Endodermal cell (in vitro differentiated cells): ENCODE measurements at regions not wholly inside any gene's neighbourhood (a gene's known extent, or its start where the extent isn't known, plus 50 kb on each side); places are given as distances from the start of the nearest gene placed in this dataset.
A peak's percentile ranks its signal among the peaks of the same experiment; 100 is the strongest.

Source experiments
- DNase-seq: peaks from one replicate; pipeline ENCODE4 v3.0.0-alpha.2; 2017
- H3K27ac ChIP-seq: 2 replicates; pipeline ENCODE4 v1.5.1; 2013; ENCODE audit warnings: mild to moderate bottlenecking, low read depth, low read length, moderate library complexity
- H3K27me3 ChIP-seq: 2 replicates; pipeline ENCODE4 v1.6.1; 2013; ENCODE audit warnings: mild to moderate bottlenecking, low read length, moderate library complexity; ENCODE audit not compliant: insufficient read depth, control insufficient read depth, poor library complexity, severe bottlenecking
- H3K36me3 ChIP-seq: 2 replicates; pipeline ENCODE4 v1.7.0; 2013; ENCODE audit warnings: mild to moderate bottlenecking, low read length, moderate library complexity; ENCODE audit not compliant: control insufficient read depth, insufficient read depth
- H3K4me1 ChIP-seq: one replicate; pipeline ENCODE4 v1.7.0; 2013; ENCODE audit warnings: low read length; ENCODE audit not compliant: control insufficient read depth, insufficient read depth
- H3K4me3 ChIP-seq: 2 replicates; pipeline ENCODE4 v1.5.1; 2013; ENCODE audit warnings: mild to moderate bottlenecking, low read length, moderate library complexity
- H3K9ac ChIP-seq: 2 replicates; pipeline ENCODE4 v1.6.1; 2013; ENCODE audit warnings: mild to moderate bottlenecking, low read length, moderate library complexity; ENCODE audit not compliant: poor library complexity, severe bottlenecking; ENCODE audit errors: extremely low read depth
- H3K9me3 ChIP-seq: 2 replicates; pipeline ENCODE4 v1.6.1; 2013; ENCODE audit warnings: mild to moderate bottlenecking, low read length, moderate library complexity; ENCODE audit not compliant: control insufficient read depth
- H3K27ac Mint-ChIP-seq: 2 replicates; pipeline ENCODE4 v1.8.0; 2020; ENCODE audit warnings: mixed read lengths
- H3K27me3 Mint-ChIP-seq: 2 replicates; pipeline ENCODE4 v1.8.0; 2021; ENCODE audit warnings: mild to moderate bottlenecking, mixed read lengths; ENCODE audit not compliant: insufficient read depth
- H3K36me3 Mint-ChIP-seq: 2 replicates; pipeline ENCODE4 v1.8.0; 2020; ENCODE audit warnings: low read depth, mixed read lengths
- H3K4me1 Mint-ChIP-seq: 2 replicates; pipeline ENCODE4 v1.8.0; 2020; ENCODE audit warnings: mixed read lengths
- H3K4me3 Mint-ChIP-seq: 2 replicates; pipeline ENCODE4 v1.8.0; 2020; ENCODE audit warnings: mild to moderate bottlenecking, moderate library complexity, mixed read lengths
- H3K9me3 Mint-ChIP-seq: 2 replicates; pipeline ENCODE4 v1.8.0; 2020; ENCODE audit warnings: mild to moderate bottlenecking, mixed read lengths
- CTCF ChIP-seq: fragments of 200-600 bp; sonication (generic); conservative IDR thresholded peaks from 2 replicates; pipeline ENCODE4 v1.5.0; 2021; ENCODE audit warnings: antibody characterized with exemption, mild to moderate bottlenecking
- WGBS, 2 experiments: methylation state at CpG; one replicate each; pipeline versions ENCODE4 v1.1.5 to v1.1.7; 2013; ENCODE audit warnings: missing lambda C conversion rate in 2 of 2, mixed read lengths in 1 of 2; ENCODE audit not compliant: insufficient coverage in 1 of 2, insufficient read length in 1 of 2; 5-methylcytosine and 5-hydroxymethylcytosine counted together

GRCh38 chr13:58476206-58476918 is 844.8 kb downstream of the PCDH17 start:
- peak overlapping the region; percentile 15 for H3K27ac ChIP-seq
- no peaks in the 10 kb centered on the region for H3K9me3 Mint-ChIP-seq
- TF ChIP-seq CTCF, result no peak
- no peak overlapping the region for H3K4me3 ChIP-seq
- H3K4me1 ChIP-seq, result no peaks in the 10 kb centered on the region
- DNase-seq, result peak; percentile 73
- peak overlapping the region; percentile 8 for H3K27ac Mint-ChIP-seq
- no peaks in the 10 kb centered on the region for H3K27me3 Mint-ChIP-seq
- no peaks in the 10 kb centered on the region for H3K36me3 ChIP-seq
- 28 to 56% methylated on average over 2 to 5 of the region's 6 CpGs for WGBS, 2 experiments
- H3K9me3 ChIP-seq, result no peaks in the 10 kb centered on the region
- no peak overlapping the region for H3K9ac ChIP-seq
- H3K27me3 ChIP-seq, result no peaks in the 10 kb centered on the region
- no peaks in the 10 kb centered on the region for H3K36me3 Mint-ChIP-seq
- peaks cover 7% of the 10 kb centered on the region for H3K4me1 Mint-ChIP-seq
- no peak overlapping the region for H3K4me3 Mint-ChIP-seq

GRCh38 chr13:58478858-58479257 is 847.3 kb downstream of the PCDH17 start:
- H3K9me3 ChIP-seq, result no peaks in the 10 kb centered on the region
- Mint-ChIP-seq H3K36me3 (no peaks in the 10 kb centered on the region), H3K27me3 (no peaks in the 10 kb centered on the region), H3K9me3 (no peaks in the 10 kb centered on the region), H3K27ac (no peak overlapping the region), H3K4me1 (peaks cover 7% of the 10 kb centered on the region), H3K4me3 (no peak overlapping the region)
- no peak overlapping the region for H3K27ac ChIP-seq
- TF ChIP-seq CTCF, result no peak
- no peak overlapping the region for H3K9ac ChIP-seq
- no CpG with 5 or more reads among the region's 1 CpG for WGBS, 2 experiments
- no peak overlapping the region for H3K4me3 ChIP-seq
- DNase-seq, result no peak
- H3K27me3 ChIP-seq, result no peaks in the 10 kb centered on the region
- no peaks in the 10 kb centered on the region for H3K36me3 ChIP-seq
- H3K4me1 ChIP-seq, result no peaks in the 10 kb centered on the region

- Histone ChIP-seq H3K36me3 (no peaks in the 10 kb centered on the region), H3K9me3 (no peaks in the 10 kb centered on the region), H3K9ac (no peak overlapping the region), H3K27ac (no peak overlapping the region), H3K4me1 (no peaks in the 10 kb centered on the region), H3K27me3 (no peaks in the 10 kb centered on the region), H3K4me3 (no peak overlapping the region)
- H3K4me1 Mint-ChIP-seq, result peaks cover 7% of the 10 kb centered on the region
- TF ChIP-seq CTCF, result no peak
- no peaks in the 10 kb centered on the region for H3K27me3 Mint-ChIP-seq
- DNase-seq, result no peak
- no peaks in the 10 kb centered on the region for H3K9me3 Mint-ChIP-seq
- WGBS, 2 experiments, result 100% methylated on average over 1 of the region's 1 CpG; no CpG with 5 or more reads in 1 of the 2 experiments
- no peak overlapping the region for H3K4me3 Mint-ChIP-seq
- H3K27ac Mint-ChIP-seq, result no peak overlapping the region
- no peaks in the 10 kb centered on the region for H3K36me3 Mint-ChIP-seq
Measured at GRCh38 chr13:58480061-58480460, 848.5 kb downstream of the PCDH17 start.
